ENCODE measurements at regions not wholly inside any gene's neighbourhood (a gene's known extent, or its start where the extent isn't known, plus 50 kb on each side); places are given as distances from the start of the nearest gene placed in this dataset.

DNA sequence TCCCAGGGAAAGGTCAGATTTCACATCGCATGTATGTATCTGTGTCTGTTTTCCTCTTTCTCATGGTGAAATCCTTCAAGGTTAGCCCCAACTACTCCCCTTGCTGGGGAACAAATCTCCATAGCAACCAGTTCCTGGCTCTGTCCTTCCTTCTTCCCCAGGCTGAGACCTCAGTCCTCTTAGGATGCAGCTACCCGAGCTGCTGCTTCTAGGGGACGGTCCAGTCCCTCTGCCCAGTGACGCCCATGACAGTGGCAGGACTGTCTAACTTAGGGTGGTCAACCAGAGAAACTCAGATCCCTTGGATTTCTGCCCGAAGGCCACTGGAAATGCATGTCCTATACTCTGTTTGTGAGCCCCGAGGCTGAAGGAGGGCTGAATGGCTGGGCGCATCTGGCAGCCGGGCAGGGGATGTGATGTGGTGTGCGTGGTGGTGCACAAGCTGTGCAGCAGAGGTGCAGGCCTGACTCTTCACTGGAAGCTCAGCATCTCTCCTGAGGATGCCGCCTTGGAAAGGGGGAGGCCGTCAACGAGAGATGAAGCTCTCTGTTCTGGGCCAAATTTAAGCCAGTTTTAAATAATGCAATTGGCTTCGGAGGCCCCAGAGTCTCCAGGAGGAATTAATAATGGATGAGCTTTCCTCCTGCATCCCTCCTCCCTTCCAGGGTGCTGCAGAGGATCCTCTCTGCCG is 118.7 kb upstream of the B3GAT1 start:
- Histone ChIP-seq H3K36me3 (no peaks in the 10 kb centered on the region), H3K27ac (no peak overlapping the region), H3K4me3 (no peak overlapping the region), H3K9me3 (no peaks in the 10 kb centered on the region), H3K4me1 (no peaks in the 10 kb centered on the region), H3K27me3 (no peaks in the 10 kb centered on the region)
- 69% methylated on average over 4 of the region's 14 CpGs for WGBS (ENCODE audit: insufficient coverage, low coverage, low lambda C conversion rate, missing lambda C conversion rate)
- intact Hi-C loops (cut with DNase I): no loop called here
- DNase-seq (peak in 1 of 3 donors; percentile 24), ATAC-seq (no peak)
- TF ChIP-seq POLR2A (IDR thresholded peaks at IDR 0.05): no peak
- TF ChIP-seq, protein P1, sequence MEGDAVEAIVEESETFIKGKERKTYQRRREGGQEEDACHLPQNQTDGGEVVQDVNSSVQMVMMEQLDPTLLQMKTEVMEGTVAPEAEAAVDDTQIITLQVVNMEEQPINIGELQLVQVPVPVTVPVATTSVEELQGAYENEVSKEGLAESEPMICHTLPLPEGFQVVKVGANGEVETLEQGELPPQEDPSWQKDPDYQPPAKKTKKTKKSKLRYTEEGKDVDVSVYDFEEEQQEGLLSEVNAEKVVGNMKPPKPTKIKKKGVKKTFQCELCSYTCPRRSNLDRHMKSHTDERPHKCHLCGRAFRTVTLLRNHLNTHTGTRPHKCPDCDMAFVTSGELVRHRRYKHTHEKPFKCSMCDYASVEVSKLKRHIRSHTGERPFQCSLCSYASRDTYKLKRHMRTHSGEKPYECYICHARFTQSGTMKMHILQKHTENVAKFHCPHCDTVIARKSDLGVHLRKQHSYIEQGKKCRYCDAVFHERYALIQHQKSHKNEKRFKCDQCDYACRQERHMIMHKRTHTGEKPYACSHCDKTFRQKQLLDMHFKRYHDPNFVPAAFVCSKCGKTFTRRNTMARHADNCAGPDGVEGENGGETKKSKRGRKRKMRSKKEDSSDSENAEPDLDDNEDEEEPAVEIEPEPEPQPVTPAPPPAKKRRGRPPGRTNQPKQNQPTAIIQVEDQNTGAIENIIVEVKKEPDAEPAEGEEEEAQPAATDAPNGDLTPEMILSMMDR (IDR thresholded peaks at IDR 0.05): no peak

DNA sequence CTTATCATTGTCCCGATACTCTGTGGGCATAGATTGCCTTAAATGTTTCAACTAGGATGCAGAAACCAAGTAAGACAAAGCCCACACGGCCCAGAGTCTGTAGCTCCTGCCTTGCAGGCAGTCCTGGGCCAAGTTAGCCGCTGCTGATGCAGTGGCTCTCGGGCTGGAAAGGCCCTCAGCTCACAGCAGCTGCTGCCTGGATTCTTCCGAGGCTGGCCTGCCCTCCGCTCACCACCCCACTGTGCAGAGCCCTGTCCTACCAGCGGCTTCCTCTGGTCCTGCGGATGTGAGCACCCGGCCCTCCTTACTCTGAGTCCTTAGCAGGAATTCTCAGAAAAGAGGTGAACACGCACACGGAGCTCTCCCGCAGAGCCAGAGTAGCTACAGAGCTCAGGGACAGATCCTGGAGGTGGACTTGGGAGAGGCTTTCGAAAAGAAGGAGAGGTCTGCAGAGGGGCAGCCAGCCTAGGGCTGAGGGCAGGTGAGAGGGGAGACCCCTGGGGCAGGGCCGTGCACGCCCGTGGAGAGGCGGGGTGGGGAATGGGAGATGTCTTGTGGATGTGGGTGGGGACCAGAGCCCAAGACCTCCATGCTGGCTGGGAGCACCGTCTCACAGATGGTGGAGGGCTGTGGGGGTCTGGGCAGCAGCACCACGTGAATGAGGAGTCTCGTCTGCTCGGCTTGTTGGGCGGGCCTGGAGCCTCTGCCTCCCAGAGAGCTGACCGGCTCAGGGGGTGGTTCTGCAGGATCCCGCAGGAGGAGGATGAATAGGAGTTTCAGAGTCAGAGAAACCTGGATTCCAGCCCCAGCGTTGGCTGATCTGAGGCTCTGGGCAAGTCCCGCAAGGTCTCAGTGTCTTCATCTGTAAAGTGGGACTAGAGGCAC is 117.4 kb upstream of the B3GAT1 start:
- no peaks in the 10 kb centered on the region for H3K36me3 ChIP-seq
- WGBS (ENCODE audit: insufficient coverage, low coverage, low lambda C conversion rate, missing lambda C conversion rate): 60% methylated on average over 8 of the region's 26 CpGs
- no peak for TF ChIP-seq POLR2A (IDR thresholded peaks at IDR 0.05)
- TF ChIP-seq, protein P1 (IDR thresholded peaks at IDR 0.05): no peak
- no peak overlapping the region for H3K27ac ChIP-seq
- H3K9me3 ChIP-seq: no peaks in the 10 kb centered on the region
- DNase-seq (peak in 1 of 3 donors; percentile 28), ATAC-seq (no peak)
- H3K4me1 ChIP-seq: no peaks in the 10 kb centered on the region
- H3K4me3 ChIP-seq: no peak overlapping the region
- intact Hi-C loops (cut with DNase I): no loop called here
- H3K27me3 ChIP-seq: no peaks in the 10 kb centered on the region

DNA sequence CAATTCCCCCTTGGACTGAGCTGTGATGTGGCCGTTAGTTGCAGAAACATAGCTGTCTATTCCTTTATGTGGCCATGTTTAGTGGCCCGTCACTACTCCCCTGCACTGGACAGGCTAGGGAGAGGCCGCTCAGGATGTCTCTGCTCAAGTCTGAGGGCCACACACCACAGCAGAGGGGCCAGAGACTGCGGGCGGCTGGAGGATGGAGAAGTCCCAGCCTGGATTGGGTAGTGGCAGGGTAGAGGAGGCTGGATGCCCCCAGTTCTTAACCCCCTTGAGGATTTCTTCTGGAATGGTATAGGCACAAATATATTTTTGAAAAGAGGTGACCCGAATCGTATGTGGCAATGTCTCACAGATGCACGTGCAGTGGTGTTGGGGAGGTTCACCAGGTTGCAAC is 116.4 kb upstream of the B3GAT1 start:
- Histone ChIP-seq H3K27ac (no peak overlapping the region), H3K36me3 (no peaks in the 10 kb centered on the region), H3K4me1 (no peaks in the 10 kb centered on the region), H3K9me3 (no peaks in the 10 kb centered on the region), H3K27me3 (no peaks in the 10 kb centered on the region), H3K4me3 (no peak overlapping the region)
- TF ChIP-seq, protein P1 (IDR thresholded peaks at IDR 0.05): no peak
- no peak for TF ChIP-seq POLR2A (IDR thresholded peaks at IDR 0.05)
- ATAC-seq: no peak
- 60% methylated on average over 1 of the region's 8 CpGs for WGBS (ENCODE audit: insufficient coverage, low coverage, low lambda C conversion rate, missing lambda C conversion rate)
- DNase-seq: no peak
- intact Hi-C loops (cut with DNase I): no loop called here

DNA sequence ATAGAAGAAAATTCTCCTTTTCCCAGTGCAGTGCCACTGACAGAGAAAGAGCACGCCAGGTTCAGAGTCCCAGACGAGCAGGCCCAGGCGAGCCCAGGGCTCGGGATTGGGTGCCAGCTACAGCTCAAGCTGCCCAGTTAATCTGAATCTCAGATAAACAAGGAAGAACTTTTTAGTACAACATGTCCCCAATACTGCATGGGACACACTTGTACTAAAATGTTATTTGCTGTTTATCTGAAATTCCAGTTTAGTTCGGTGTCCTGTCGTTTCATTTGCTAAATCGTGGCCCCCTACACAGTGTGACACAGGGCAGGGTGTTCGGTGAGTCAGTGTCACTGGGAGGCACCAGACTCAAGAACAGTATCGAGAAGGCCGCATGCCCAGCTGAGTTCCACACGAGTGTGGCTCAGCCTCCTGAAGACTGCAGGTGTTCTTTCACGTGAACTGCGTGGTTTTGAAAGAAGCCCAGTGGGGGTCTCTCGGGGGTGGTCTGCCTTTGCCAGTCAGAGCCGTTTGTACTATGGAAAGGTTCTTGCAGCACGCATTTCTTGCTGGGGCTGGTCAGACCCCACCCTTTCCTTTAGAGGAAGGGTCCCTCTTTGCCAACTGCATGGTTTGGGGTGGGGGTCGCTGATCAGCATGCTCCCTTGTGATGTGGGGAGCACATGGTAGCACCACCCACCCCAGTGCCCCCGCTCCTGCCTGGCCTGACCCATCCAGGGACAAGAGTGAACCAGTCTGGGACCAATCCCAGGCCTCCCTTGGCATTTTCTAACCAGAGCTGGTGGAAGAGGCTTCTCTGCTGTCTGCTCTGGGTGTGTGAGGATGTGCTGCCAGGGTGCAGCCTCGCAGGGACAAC is 115.6 kb upstream of the B3GAT1 start:
- ATAC-seq (no peak), DNase-seq (peak in 2 of 3 donors; percentile 21 to 32)
- Histone ChIP-seq H3K9me3 (no peaks in the 10 kb centered on the region), H3K27ac (no peak overlapping the region), H3K36me3 (no peaks in the 10 kb centered on the region), H3K27me3 (no peaks in the 10 kb centered on the region), H3K4me1 (no peaks in the 10 kb centered on the region), H3K4me3 (no peak overlapping the region)
- TF ChIP-seq, protein P1 (IDR thresholded peaks at IDR 0.05): no peak
- TF ChIP-seq POLR2A (IDR thresholded peaks at IDR 0.05): no peak
- intact Hi-C loops (cut with DNase I): no loop called here
- 85% methylated on average over 13 of the region's 19 CpGs for WGBS (ENCODE audit: insufficient coverage, low coverage, low lambda C conversion rate, missing lambda C conversion rate)

Data from right lobe of liver (tissue), 6 donors.